ENCODE measurements at regions not wholly inside any gene's neighbourhood (a gene's known extent, or its start where the extent isn't known, plus 50 kb on each side); places are given as distances from the start of the nearest gene placed in this dataset.

DNA sequence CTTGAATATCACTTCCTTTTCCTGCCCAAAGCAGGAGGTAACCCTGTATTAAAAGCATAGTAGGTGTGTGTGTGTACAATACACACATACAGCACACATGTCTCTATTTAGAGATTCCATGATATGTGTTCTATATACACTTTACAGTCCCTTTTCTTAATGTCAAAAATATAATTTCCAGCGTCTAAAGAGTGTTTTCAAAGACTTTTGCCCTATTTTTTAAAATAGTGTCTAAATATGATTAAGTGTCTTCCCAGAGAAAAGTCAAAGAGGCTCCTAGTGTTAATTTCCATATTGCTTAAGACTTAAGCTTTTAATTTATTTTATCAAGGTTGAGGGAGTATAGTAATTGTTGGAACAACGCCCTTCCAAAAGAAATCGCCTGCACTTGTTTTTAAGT, 420.3 kb upstream of the POU3F3 start:
- DNase-seq (ENCODE audit: low read depth), result no peak

DNA sequence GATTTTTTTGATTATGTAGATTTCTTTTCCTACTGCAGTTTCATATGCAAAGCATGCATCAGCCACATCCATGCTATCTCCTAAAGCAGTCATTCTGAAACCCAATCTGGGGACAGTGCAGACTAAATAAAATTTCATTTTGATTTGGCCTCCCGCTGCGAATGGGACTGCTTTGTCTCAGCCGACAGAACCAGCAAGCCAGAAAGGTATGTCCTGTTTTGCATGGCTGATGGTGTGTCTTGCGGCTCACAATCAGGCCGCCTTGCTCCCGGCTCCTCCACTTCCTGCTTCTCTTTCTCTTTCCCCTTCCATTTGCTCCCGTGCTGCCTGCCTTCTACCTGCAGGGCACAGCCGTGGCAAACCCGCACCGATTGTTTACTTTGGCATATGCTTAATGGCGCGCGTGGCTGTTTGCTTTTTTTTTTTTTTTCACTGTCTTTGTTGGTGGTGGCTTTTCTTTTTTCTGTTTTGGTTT, 419.6 kb upstream of the POU3F3 start:
- no peak for DNase-seq (ENCODE audit: low read depth)

GRCh38 chr2:104434966-104435365, 418.9 kb upstream of the POU3F3 start:
- no peak for DNase-seq (ENCODE audit: low read depth)

DNA sequence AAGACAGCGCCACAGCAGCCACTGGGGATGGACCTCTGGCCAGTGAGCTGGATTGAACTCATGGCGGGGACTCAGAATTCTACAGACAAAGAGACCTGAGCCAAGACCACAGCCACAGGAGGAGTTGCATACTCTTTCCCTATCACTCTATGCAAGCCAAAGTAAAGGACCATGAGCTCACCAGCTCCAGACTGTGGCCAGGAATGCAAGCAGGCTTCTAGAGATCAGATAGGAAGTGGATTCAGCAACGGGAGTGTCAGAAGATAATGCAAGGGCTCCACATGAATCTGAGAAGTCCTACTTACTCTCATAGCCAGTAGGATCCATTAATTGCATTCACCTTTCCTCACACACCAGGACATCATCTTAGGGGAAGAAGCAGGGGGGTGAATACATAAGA, 415.4 kb upstream of the POU3F3 start:
- DNase-seq (ENCODE audit: low read depth), result no peak

DNA sequence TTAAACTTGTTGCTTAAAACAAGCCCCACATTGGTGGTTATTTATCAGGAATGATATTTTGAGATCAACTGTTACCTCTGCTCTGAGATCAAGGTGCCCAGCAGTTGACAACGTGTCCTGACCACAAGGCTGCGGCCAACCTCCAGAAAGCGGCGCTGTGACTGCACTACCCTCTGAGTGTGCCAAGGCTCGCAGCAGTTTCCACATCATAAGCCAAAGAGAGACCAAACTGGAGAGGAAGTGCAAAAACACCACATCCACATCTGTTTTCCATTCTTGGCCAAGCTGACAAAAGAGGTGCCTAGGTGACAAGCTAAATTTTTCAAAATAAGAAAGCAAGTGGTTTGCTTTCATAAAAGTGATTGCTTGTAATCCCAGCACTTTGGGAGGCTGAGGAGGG, 410.8 kb upstream of the POU3F3 start:
- no peak for DNase-seq (ENCODE audit: low read depth)

GRCh38 chr2:104444392-104444791, 409.5 kb upstream of the POU3F3 start:
- no peak for DNase-seq (ENCODE audit: low read depth)

GRCh38 chr2:104444889-104445288, 409.0 kb upstream of the POU3F3 start:
- DNase-seq (ENCODE audit: low read depth), result no peak

DNA sequence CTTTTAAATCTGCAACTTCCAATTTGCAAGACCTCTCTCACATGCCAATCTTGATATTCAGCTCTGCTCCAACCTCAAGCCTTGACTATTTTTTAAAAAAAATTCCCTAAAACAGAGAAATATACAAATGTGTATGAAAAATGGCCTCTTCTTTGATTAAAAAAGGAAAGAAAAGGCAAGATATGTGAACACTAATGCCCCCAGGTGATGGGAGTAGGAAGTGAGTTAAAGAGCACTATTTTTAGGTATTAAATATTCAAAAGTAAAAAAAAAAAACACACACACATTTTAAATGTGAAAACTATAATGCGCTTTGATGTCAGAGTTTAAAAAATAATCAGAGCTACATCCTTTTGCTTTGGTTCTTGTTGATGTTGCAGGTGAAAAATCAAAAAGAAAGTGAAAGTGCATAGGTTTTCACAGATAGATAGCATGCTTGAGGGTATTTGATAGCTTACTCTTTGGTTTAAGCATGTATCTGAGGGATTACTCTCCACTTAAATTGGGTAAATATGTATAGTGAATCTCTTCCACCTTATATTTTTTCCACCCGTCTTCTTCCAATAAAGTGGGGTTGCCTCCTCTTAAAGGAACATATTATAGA, 406.0 kb upstream of the POU3F3 start:
- no peak for DNase-seq (ENCODE audit: low read depth)

DNA sequence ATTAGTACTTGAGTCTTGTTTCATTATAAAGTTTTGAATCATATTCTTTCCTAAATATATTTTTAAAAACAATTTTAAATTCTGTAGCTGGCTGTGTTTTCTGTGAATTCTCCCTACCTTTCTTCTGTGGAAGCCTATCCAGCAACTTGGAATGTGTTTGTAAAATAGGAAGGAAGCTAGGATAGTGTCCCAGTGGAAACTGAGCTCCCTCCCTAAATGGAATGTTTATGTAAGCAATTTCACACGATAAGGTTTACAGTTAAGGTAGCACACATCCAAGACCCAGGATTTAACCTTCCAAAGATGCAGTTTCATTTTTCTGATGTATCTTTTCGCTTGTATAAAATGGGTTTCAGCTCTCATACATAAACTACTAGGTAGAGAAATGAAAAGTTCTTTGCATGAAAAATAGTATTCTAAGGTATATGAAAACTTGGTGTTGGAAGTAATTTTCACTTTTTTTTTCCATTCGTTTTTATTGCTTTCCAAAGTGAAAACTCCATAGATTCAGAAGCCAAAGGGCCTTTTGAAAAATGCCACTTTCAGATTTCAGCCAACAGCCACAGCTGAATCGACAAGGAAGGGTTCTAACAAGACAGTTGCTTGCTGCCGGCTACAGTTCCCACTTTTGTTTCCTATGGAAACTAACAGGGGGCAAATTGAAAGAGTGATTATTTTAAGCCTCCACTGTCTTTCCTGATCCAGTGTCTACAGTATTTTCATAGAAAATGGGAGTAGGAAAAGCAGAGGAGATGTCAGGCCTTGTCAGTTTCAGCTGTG, 405.1 kb upstream of the POU3F3 start:
- no peak for DNase-seq (ENCODE audit: low read depth)

DNA sequence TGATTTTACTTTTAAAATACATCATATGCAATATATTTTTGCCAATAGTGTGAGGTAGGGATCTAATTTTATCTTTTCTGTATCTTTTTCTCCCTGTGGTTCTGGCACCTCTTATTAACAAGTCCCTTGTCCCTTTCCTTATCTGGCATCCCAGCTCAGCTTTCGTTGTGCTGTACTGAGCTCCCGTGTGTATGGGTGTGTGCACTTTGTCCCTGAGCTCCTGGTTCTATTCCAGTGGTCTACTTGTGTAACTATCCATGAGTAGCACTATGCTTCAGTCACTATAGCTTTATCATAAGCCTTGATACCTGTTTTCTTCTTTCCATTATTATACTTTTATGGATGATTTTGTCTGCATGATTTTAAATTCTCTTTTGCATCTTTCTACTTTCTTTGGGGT, 401.4 kb upstream of the POU3F3 start:
- DNase-seq (ENCODE audit: low read depth), result no peak

DNA sequence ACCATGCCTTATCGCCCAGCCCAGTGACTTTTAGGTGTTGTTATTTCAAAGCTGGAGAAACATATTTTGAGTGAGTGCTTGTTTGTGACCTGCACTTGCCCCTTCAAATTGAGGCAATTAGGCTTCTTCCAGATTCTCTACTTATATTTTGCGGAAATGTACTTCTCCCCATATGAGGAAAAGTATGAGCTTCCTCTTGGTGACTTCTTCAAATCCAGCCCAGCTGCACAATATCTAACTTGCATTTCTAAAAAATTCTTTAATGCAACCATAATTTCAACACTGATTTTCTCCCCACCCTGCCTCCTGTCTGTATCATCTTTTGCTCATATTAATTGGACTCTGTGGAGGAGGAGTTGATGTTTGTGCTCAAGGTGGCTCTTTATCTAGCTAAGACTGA, 391.2 kb upstream of the POU3F3 start:
- no peak for DNase-seq (ENCODE audit: low read depth)

DNA sequence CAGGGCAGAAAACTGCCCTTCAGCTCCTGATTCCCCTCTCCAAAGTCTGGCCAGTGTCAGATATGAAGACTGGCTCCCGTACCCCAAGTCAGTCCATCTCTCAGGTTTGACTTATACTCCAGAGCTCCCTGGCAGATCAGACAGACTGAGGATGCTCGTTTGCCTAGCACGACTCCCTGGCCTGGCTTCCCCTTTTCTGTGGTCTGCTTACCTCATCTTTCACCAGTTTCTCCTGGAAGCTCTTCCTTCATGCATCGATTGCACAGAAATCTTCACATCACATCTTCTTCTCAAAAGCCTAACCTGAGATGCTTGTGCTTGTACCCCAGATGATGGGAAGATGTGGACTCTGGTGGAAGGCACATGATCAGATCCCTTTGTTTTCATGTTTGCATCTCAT, 387.9 kb upstream of the POU3F3 start:
- no peak for DNase-seq (ENCODE audit: low read depth)

DNA sequence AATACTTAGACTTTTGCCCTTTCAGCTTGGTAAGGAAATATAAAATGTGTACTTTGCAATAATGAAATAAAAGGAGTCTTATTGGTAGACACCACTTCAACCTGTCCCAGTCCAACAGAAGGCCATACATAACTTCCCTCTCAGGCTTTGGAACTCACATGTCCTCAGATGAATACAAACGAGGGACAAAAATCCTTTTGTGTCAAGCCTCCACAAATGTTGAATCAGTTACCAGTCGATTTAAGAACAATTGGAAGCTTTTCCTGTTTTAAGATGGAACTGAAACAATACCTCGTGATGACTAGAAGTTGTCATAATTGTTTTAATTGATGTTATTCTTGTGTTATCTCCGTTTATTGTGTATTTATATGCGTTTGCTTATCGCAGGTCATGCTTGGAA, 385.1 kb upstream of the POU3F3 start:
- no peak for DNase-seq (ENCODE audit: low read depth)

- no peak for DNase-seq (ENCODE audit: low read depth)
Measured at GRCh38 chr2:104472076-104472475, 381.8 kb upstream of the POU3F3 start.

GRCh38 chr2:104473546-104473945, 380.4 kb upstream of the POU3F3 start:
- DNase-seq (ENCODE audit: low read depth), result no peak

DNA sequence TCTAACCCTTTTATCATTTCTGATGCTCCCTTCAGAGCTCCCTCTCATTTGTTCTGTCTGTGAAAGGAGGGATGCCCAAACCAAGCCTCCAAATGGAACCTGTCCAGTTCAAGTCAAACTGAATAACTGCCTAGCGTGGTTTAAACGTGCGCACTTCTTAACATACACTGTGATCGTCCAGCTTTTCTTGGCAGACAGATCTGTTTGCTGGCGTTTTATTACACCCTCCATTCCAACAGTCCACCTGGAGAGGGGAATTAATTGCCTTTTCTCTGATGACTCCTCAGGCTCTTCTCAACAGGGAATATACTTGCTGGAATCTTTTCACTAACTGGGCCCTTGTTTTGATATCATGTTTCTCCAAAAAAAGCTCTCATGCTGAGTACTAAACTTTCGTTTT, 379.2 kb upstream of the POU3F3 start:
- no peak for DNase-seq (ENCODE audit: low read depth)

DNA sequence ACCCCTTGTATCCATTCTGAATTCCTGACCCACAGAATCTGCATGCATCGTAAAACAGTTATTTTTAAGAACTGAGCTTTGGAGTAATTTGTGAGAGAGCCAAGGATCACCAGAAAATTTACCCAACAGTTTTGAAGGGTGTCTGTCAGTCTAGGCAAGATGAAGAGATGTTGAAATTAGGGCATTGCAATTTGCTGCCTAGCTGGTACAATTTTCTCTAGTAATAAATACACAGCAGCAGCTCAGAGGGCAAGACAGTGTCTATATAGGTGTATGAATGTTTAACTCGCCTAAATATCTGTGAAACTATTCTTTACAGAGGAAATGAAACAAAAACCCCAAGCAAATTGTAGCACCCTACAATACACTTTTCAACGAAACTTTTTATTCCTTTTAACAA, 377.8 kb upstream of the POU3F3 start:
- DNase-seq (ENCODE audit: low read depth), result no peak

- DNase-seq (ENCODE audit: low read depth), result no peak
Measured at GRCh38 chr2:104476563-104476988, 377.3 kb upstream of the POU3F3 start.

GRCh38 chr2:104481341-104481740, 372.6 kb upstream of the POU3F3 start:
- no peak for DNase-seq (ENCODE audit: low read depth)

DNA sequence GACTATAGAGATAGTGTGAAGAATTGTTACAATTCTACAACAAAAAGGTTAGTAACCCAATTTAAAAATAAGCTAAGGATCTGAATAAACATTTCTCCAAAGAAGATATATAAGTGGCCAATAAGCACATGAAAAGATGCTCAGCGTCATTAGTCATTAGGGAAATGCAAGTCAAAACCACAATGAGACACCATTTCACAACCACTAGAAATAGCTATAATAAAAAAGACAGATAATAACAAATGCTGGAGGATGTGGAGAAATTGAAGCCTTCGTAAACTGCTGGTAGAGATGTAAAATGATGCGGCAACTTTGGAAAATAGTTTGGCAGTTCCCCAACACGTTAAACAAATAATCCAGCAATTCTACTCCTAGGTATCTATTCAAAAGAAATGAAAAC, 366.5 kb upstream of the POU3F3 start:
- DNase-seq (ENCODE audit: low read depth), result no peak

- no peak for DNase-seq (ENCODE audit: low read depth)
Measured at GRCh38 chr2:104493698-104494097, 360.2 kb upstream of the POU3F3 start.

DNA sequence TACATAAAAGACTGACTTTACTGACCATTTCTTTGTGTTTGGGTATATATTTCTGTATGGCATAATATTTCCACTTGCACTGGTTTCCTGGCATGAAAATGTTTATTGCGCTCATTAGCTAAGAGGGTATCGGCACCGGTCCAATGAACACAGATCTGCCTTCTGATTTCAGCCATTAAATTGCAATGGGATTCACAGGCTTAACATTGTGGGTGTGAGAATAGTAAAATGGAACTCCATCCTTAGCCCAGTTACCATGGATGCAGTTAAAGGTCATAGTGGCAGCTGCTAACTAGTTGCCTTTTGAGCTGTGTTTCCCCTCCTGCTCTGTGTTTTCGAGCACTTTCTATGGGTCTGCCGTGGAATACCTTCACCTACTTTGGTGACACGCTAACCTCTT, 352.6 kb upstream of the POU3F3 start:
- DNase-seq (ENCODE audit: low read depth), result no peak

DNA sequence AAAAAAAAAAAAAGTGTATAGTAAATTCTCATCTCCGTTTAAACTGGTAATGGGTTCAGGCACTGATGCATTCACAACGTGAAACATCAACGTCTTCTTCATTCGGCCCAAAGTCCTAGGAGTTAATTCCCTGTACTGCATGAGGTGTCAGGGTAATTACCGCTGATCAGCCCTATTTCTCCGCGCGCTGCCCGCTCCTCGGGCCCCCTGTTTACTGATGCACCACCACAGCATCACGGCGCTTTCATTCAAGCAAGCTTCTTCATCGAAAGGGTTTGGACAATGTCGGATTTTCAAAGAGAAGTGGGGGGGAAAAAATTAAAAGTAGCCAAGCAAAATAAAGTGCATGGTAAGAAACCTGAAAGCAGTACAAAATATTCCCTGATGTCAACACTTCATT, 352.0 kb upstream of the POU3F3 start:
- no peak for DNase-seq (ENCODE audit: low read depth)
